ENCODE measurements at regions not wholly inside any gene's neighbourhood (a gene's known extent, or its start where the extent isn't known, plus 50 kb on each side); places are given as distances from the start of the nearest gene placed in this dataset.

GRCh38 chr2:17058772-17059402 is 393.3 kb upstream of the CYRIA start:
- Histone ChIP-seq H3K79me2 (replicated peaks; ENCODE audit: insufficient read depth, low read length) (no peaks in the 10 kb centered on the region), H2AFZ (ENCODE audit: low read depth, low read length) (no peak overlapping the region), H3F3A (ENCODE audit: insufficient read depth, low read length, poor library complexity, severe bottlenecking) (peaks cover 6% of the 10 kb centered on the region), H3K27ac (ENCODE audit: low read length) (peak overlapping the region; percentile 43), H3K9me3 (ENCODE audit: low read length) (no peaks in the 10 kb centered on the region), H3K36me3 (ENCODE audit: insufficient read depth, low read length) (no peaks in the 10 kb centered on the region), H3K9me2 (ENCODE audit: insufficient read depth, low read length) (no peaks in the 10 kb centered on the region), H3K4me2 (ENCODE audit: low read length) (peak overlapping the region; percentile 1), H3K4me3 (ENCODE audit: low read length) (peak overlapping the region; percentile 45), H4K20me1 (ENCODE audit: insufficient read depth) (no peaks in the 10 kb centered on the region), H3K27me3 (ENCODE audit: insufficient read depth, low read depth, low read length) (no peaks in the 10 kb centered on the region), H3K9ac (ENCODE audit: low read length) (no peak overlapping the region)
- TF ChIP-seq POLR2AphosphoS5 (IDR thresholded peaks at IDR 0.05) (peak; percentile 63), REST (IDR thresholded peaks at IDR 0.05; ENCODE audit: borderline replicate concordance) (peak; percentile 24), RAD21 (conservative IDR thresholded peaks at IDR 0.05) (no peak), CTCF (IDR thresholded peaks at IDR 0.05; ENCODE audit: poor library complexity, severe bottlenecking) (no peak), EZH2 (IDR thresholded peaks at IDR 0.05; ENCODE audit: borderline replicate concordance, insufficient read depth, low read length, poor library complexity, severe bottlenecking) (no peak), EP300 (conservative IDR thresholded peaks at IDR 0.05; ENCODE audit: poor library complexity, severe bottlenecking) (peak; percentile 74)

DNA sequence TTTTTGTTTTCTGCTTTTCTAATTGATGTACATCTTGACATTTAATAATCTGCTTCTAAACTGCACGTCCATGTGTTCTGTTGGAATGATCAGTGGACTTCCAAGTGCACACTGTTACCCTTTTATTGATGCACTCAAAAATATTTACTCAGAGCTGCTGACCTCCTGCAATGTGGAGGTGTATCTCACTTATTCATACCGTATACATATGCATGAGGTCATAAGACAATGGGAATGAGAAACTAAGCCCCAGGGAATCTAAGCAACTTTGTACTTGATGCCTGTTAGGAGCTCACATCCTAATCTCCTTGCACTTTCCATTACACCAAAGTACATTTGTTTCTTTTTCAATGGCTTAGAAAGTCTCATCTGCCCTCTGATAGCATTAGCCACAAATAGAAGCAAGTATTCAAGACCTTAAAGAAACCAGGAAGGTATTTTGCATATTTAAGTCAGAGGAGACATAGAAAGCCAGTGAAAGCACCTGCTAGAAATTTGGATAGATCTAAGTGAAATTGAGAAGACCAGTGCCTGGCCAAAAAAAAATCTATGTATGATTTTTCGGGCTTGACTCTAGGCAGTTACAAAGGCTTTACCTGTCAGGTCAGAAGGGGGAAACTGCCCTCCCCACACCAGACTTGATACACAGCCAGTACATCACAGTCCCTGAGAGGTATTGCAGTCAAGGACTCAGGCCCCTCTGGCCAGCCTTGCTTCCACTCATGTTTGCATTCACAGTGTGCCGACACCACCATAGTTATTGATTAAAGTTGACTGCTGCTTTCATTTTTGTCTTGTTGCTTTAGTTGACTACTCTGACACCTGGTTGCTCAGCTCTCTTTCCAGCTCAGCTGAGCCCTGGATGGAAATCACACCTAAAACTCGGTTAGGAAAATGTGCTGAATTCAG is 391.7 kb upstream of the CYRIA start:
- H3K4me2 ChIP-seq (ENCODE audit: low read length): no peak overlapping the region
- H3F3A ChIP-seq (ENCODE audit: insufficient read depth, low read length, poor library complexity, severe bottlenecking): peaks cover 6% of the 10 kb centered on the region
- H3K9ac ChIP-seq (ENCODE audit: low read length): no peak overlapping the region
- H3K9me2 ChIP-seq (ENCODE audit: insufficient read depth, low read length): no peaks in the 10 kb centered on the region
- no peaks in the 10 kb centered on the region for H4K20me1 ChIP-seq (ENCODE audit: insufficient read depth)
- no peaks in the 10 kb centered on the region for H3K36me3 ChIP-seq (ENCODE audit: insufficient read depth, low read length)
- no peak for TF ChIP-seq MXI1 (conservative IDR thresholded peaks at IDR 0.05; ENCODE audit: poor library complexity, severe bottlenecking)
- no peak for TF ChIP-seq POLR2AphosphoS5 (IDR thresholded peaks at IDR 0.05)
- TF ChIP-seq EZH2 (IDR thresholded peaks at IDR 0.05; ENCODE audit: borderline replicate concordance, insufficient read depth, low read length, poor library complexity, severe bottlenecking): no peak
- H3K4me3 ChIP-seq (ENCODE audit: low read length): no peak overlapping the region
- no peaks in the 10 kb centered on the region for H3K27me3 ChIP-seq (ENCODE audit: insufficient read depth, low read depth, low read length)
- no peak overlapping the region for H3K27ac ChIP-seq (ENCODE audit: low read length)
- H3K79me2 ChIP-seq (replicated peaks; ENCODE audit: insufficient read depth, low read length): no peaks in the 10 kb centered on the region
- H2AFZ ChIP-seq (ENCODE audit: low read depth, low read length): no peak overlapping the region
- H3K9me3 ChIP-seq (ENCODE audit: low read length): no peaks in the 10 kb centered on the region

All from neural cell (in vitro differentiated cells).